HG03159 (cell line): ENCODE measurements at regions not wholly inside any gene's neighbourhood (a gene's known extent, or its start where the extent isn't known, plus 50 kb on each side); places are given as distances from the start of the nearest gene placed in this dataset.

Source experiments
- ATAC-seq: cut with Tn5 transposase; IDR thresholded peaks from one replicate; pipeline ENCODE4 v1.9.1; 2021; ENCODE audit warnings: mild to moderate bottlenecking, moderate library complexity; ENCODE audit not compliant: unreplicated experiment

DNA sequence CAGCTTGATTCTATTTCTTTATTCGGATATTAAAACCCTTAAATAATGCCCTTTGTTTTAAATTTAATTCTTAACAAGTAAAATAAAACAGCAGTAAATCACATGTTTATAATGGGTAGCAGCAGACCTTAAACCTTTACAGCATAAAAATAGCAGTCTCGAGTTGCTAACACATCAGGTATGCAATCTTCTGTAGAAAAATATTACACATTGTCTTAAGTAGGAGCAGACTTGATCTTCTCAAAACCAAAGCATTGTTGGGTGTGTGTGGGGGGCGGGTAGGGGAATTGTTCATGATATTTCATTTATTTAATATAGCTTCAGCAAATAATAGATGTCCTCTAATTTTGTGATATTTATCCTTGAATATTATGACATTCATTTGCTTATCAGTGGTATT lies 331.4 kb downstream of the PCDH7 start:
- no peak for ATAC-seq

DNA sequence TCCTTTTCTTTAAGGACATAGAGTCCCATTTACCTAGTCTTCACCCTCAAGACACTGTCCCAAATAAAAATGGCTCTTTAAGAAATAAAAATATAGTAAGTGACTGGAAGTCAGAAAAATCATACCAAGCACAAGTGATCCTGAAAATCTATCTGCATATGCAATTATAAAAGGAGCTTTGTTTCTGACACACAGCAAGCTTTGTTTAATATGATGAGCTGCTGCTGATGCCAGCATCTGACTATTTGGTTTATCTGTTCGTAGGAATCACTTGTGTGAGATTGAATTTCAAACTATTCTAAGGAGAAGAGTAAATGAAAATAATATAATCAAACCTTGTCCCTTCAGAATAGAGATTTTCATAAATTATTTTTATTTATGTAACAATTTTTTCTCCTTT lies 332.4 kb downstream of the PCDH7 start:
- no peak for ATAC-seq

- ATAC-seq, result no peak
Observed at GRCh38 chr4:31053451-31053850, 333.3 kb downstream of the PCDH7 start.

GRCh38 chr4:31054295-31054694 lies 334.1 kb downstream of the PCDH7 start:
- ATAC-seq, result no peak

DNA sequence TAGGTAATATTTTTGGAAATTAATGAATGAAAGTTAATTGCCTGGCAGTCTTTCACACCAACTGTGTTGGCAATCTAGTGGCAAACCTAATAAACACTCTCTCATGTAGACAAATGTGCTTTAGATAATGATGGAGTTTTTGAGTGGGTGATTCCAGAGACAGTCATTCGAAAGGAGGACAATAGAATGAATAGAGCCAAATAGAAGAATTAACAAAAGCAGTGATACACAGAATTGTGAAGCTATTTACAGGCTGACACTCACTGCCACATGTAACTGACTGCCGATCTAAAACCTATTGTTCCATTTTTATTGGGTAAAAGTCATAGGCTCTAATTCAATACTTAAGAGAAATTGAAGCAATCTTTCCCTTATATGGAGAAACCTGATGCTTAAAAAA lies 338.5 kb downstream of the PCDH7 start:
- no peak for ATAC-seq

- ATAC-seq, result no peak
Observed at GRCh38 chr4:31059753-31060522, 339.8 kb downstream of the PCDH7 start.

GRCh38 chr4:31065086-31065485 lies 344.9 kb downstream of the PCDH7 start:
- no peak for ATAC-seq

DNA sequence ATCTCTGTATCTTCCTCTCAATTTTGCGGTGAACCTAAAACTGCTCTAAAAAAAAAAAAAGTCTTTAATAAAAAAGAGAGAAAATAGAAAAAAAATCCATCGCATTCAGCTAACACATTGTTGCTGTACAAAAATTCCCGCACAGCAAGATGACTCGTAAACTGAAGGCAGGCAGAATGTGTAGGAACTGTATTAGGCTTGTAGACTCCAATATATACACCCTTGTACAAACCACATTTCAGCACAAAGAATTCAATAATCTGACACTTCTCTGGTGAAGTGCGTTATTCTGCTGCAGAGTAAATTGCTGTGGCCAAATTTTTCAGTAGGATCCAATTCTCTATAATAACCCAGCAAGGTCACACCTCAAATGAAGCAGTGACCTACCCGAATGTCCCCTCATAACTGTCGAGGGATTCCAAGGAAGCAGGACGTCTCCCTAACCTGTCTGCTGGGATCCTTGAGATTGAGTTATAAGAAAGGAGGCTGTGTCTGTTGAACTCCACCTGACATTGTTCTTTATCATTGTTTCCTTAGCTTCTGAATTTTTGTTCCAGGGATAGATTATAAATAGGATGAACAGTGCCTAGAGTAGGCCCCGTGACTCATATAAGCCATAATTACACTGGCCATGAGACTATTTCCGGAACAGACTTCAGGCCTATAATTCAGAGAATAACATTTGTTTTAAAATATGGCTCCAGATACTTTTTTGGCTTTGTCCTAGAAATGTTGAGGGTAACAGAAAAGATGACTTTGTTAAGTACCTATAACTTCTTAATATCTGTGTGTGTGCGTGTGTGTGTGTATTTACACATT lies 348.3 kb downstream of the PCDH7 start:
- no peak for ATAC-seq

DNA sequence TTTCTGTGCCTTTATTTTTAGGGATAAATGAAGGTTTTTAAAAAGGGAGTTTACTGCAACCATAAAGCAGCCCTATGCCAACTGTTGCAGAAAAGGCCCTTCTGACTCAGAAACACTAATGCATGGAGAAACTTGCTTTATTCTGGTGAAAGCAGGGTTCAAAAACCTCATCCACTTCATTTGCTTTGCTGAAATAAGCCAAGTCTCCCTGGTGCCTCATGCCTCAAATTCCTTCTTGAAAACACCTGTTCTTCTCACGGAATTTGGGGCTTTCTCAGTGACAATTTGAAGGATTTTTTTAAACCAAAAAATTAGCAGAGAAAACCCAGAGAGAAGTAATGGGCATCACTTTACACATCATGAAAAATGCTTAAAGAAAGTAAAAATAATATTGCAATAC lies 349.0 kb downstream of the PCDH7 start:
- ATAC-seq, result no peak

GRCh38 chr4:31071508-31072486 lies 351.6 kb downstream of the PCDH7 start:
- ATAC-seq, result no peak

GRCh38 chr4:31075969-31076368 lies 355.8 kb downstream of the PCDH7 start:
- no peak for ATAC-seq

- no peak for ATAC-seq
Observed at GRCh38 chr4:31078661-31079060, 358.5 kb downstream of the PCDH7 start.

GRCh38 chr4:31080887-31081286 lies 360.7 kb downstream of the PCDH7 start:
- ATAC-seq, result no peak

DNA sequence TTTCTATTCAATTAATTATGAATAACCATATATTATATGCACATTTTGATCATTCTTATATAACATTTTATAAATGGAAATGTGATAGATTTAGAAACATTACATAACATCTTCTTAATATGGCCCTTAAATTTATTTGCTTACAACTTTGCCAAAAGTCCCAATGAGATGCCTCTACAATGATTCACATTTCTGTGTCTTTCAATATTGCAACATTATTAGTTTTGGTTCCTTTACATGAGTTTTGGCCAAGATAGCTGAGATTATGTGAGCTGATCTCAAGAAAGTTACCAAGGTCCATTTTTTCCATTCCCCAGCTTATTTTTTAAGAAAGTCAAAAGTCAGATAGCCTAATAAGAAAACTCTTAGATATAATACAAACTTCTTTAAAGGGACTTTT lies 361.2 kb downstream of the PCDH7 start:
- ATAC-seq, result no peak

GRCh38 chr4:31083456-31083855 lies 363.3 kb downstream of the PCDH7 start:
- no peak for ATAC-seq

DNA sequence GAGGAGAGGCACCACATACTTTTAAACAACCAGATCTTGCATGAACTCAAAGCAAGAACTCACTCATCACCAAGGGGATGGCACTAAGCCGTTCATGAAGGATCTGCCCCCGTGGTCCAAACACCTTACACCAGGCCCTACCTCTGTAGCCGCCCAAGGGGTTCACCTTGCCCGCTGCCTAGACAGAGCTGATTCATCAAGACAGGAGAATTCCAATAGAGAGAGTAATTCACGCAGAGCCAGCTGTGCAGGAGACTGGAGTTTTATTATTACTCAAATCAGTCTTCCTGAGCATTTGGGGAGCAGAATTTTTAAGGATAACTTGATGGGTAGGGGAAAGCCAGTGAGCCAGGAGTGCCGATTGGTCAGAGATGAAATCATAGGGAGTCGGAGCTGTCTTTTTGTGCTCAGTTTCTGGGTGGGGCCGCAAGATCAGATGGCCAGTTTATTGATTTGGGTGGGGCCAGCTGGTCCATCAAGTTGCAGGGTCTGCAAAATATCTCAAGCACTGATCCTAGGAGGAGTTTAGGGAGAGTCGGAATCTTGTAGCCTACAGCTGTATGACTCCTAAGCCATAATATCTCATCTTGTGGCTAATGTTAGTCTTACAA lies 364.7 kb downstream of the PCDH7 start:
- ATAC-seq, result no peak

DNA sequence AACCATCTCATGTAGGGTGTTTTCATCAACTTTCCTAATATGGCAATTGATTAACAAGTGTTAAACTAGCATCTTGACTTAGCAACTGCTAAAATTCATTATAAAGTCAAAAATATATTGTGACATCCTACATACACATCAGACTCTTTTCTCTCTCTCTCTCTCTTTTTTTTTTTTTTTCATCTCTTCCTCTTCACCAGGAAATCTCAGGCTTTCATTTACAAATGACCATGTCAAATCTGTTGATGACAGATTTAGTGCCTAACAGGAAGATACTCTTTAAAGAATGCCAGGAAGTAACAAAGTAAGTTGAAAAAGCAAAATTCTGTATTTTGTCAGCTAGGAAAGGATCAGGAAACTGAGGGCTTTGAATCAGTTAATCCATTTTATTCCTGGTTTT lies 365.5 kb downstream of the PCDH7 start:
- no peak for ATAC-seq

DNA sequence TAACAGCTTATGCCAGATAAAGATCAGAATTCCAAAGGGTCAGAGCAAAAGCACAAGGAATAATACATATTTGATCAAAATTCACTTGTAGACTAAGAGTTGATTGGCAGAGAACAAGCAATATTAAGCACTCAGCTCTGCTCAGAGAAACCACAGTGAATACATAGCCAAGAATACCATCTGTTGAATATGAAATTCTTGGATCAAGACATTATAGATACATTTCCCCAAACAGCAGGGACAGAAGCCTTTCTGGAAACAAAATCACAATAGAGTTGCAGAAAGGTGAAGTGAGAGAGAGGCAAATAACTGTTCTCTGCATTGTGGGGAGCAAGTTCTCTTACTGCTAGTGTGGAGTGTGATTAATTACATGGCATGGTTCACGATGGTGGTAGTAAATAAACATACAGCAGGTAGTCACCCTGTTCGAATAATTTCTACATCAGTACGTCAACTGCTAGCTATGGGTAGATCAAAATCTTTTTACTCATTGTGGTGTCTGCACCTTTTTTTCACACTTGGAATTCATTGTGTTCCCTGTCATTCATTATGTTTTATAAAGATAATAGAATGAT lies 366.7 kb downstream of the PCDH7 start:
- no peak for ATAC-seq

DNA sequence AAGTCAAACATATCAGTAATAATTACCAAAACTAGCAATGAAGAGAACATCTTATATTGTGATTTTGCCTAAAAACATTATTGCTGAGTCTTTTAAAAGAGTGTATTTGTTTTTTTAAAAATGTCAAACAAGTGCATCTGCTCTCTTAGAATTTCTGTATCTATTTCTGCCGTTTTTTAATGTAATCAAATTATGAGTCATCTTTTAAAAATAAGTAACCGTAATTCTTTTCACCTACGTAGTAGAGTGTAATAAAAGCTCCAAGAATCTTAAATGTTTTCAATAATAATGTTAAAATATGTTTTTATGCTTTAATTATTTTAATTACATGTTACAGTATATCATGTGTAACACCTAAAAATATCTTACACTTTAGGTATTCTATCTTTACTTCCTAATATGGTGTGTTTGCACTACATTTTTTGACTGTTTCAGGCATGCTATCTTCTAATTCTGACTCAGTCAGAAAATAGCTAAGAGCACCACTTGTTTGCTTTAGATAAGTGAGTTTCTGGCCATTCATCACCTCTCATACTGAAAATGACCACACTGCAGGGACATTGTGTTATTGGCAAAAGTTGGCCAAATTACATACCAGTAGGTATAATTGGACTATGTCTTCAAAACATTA lies 368.5 kb downstream of the PCDH7 start:
- no peak for ATAC-seq

GRCh38 chr4:31089815-31090214 lies 369.6 kb downstream of the PCDH7 start:
- ATAC-seq, result no peak
